GM19351 (cell line): ENCODE measurements at regions not wholly inside any gene's neighbourhood (a gene's known extent, or its start where the extent isn't known, plus 50 kb on each side); places are given as distances from the start of the nearest gene placed in this dataset.

ENCODE experiments used
- ATAC-seq: cut with Tn5 transposase; IDR thresholded peaks from one replicate; pipeline ENCODE4 v1.9.1; 2021; ENCODE audit warnings: mild to moderate bottlenecking, moderate library complexity; ENCODE audit not compliant: unreplicated experiment

DNA sequence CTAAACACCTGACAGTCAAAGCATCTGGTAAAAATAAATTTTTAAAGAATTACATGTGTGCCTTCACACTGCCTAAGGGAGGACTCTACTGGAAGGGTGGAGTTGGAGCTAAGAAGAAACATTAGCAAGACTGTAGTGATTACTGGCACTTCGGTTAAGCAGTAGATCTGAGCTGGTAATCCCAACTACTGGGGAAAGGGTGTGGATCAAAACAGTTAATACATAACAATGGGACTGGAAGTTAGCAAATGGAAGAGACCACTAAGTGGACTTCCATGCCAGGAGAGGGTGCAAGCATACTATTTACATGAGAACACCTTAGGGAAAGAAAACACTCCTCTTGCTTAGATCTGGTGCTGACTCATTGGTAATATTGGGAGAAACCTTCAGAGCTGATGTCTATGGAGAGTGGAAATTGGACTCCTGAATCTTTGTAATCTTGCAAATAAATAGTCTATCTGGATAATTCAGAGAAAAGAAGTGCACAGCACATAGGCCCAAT is 519.6 kb upstream of the LINC00305 start:
- ATAC-seq: no peak

- ATAC-seq: no peak
These were observed 514.2 kb upstream of the LINC00305 start for GRCh38 chr18:64663086-64663485.

DNA sequence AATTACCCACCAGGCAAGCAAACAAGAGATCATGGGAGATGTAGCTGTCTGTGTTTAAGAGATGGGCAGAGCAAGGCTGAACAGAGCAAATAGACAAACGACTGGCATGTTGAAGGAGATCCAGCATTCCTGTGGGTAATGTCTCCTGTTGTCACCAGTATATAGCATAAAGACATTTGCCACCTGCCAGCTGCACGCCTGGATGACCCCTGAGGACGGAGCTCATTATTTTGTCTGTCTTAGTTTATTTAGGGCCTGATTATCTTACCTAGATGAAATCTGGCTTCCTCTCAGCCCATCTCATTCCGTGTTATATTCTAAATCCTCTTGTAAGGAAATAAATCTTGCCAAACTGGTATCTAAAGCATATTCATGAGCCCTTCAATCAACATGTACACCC is 510.3 kb upstream of the LINC00305 start:
- ATAC-seq: no peak

DNA sequence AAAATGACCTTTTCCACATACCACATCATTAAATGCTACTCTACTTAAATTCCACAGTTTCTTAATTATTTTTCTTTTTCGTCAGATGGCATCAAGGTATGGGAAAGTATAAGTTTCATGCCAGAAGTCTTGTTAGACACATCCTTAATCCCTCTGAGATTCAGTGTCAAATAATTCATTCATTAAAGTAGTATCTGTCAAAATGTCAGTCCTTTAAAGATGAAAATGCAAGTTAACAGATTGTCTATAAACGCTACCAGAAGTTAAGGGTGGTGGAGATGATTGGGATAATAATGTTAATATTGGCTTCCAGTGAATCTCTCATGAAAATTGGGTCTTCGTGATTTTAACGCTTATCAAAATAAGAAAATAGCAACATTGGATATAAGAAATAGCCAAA is 504.2 kb upstream of the LINC00305 start:
- ATAC-seq: no peak

DNA sequence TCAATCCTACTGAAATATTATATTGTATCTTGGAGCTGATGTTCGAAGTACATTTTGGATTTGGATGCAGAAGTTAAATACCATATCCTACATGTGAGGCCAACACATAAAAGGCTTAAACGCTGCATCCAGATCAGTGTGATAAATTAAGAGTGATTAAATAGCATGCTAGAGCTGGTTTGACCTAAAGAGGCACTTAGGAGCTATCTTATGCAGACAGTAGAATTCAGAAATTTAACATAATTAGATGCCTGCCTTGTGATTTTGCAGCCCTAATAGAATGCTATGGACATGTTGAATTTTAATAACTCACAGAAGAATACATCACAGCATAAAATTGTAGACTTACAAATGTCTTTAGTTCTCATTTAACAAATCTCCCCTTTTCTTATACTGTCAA is 501.2 kb upstream of the LINC00305 start:
- no peak for ATAC-seq

DNA sequence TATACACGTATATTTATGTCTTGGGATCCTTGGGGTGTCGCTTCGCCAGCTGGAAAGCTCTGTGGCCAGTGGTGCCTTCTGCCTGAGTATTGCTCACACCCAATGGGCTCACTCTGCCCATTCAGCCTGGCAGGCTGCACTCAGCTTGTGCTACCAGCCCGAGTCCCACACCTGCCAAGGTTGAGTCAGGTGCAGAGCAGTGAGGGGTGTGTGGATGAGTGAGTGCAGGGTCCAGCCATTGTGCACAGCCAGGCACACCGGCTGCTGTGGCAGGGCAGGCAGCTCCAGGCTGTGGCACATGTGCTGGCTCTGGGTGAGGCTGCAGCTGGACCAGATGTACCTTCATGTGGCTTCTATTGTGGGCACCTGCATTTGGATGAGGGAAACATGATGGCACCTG is 496.9 kb upstream of the LINC00305 start:
- ATAC-seq: no peak

GRCh38 chr18:64639536-64639935 is 490.6 kb upstream of the LINC00305 start:
- no peak for ATAC-seq

GRCh38 chr18:64620971-64621560 is 472.2 kb upstream of the LINC00305 start:
- ATAC-seq: no peak

DNA sequence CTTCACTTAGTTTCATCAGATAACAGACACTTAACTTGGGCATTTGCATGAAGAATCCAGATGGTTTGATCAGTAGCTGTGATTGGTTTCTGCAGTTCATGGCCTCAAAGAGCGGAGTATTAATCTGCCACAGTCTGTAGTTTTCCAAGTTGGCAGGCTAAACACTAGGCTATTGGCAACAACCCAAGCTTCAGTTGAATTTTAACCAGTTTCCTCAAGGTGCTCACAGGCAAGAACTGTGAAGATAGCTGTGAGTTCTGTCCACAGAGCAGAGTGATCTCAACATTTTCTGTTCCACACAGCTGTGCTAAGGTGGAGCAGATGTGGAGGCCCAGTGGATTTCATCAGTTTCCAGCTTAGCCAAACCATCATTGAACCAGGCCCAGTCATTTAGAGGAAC is 469.5 kb upstream of the LINC00305 start:
- no peak for ATAC-seq

- ATAC-seq: no peak
These were observed 466.1 kb upstream of the LINC00305 start for GRCh38 chr18:64615021-64615420.

GRCh38 chr18:64614446-64614845 is 465.6 kb upstream of the LINC00305 start:
- ATAC-seq: no peak

- ATAC-seq: no peak
These were observed 443.4 kb upstream of the LINC00305 start for GRCh38 chr18:64592246-64592645.

DNA sequence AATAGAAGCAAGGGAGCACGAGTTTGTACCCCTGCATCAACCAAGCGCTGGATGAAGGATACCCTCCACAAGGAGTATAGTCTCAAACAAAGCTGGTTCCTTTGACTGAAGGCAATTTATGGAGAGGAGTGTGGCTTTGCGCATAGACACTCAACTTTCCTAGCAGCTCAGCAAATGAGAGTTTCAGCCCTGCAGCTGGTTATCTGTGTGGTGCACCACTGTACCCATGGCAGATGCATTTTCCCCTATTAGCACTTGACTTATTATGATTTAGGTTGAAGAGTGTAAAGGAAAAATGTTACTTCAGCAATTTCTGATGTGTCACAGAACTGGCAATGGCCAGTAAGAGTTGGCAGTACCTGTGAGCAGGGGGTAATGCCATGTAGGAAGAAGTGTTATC is 440.1 kb upstream of the LINC00305 start:
- no peak for ATAC-seq

DNA sequence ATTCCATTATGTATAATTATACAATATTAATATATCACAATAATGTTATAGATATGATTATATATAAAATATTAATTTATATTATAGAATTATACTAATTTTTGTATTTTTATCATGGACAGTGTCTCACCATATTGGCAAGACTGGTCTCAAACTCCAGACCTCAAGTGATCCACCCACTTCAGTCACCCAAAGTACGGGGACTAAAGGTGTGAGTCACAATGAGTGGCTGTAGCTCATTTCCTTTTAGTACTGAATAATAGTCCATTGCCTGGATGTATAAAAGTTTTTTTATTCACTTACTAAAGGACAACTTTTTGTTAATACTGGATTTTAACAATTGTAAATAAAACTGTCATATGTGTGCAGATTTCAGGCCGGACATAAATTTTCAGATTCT is 417.6 kb upstream of the LINC00305 start:
- no peak for ATAC-seq

GRCh38 chr18:64562651-64563050 is 413.8 kb upstream of the LINC00305 start:
- ATAC-seq: no peak

- no peak for ATAC-seq
These were observed 397.6 kb upstream of the LINC00305 start for GRCh38 chr18:64546451-64546850.

- ATAC-seq: no peak
These were observed 391.0 kb upstream of the LINC00305 start for GRCh38 chr18:64539847-64540246.

GRCh38 chr18:64528646-64529045 is 379.8 kb upstream of the LINC00305 start:
- no peak for ATAC-seq

- no peak for ATAC-seq
These were observed 370.3 kb upstream of the LINC00305 start for GRCh38 chr18:64519201-64519600.

DNA sequence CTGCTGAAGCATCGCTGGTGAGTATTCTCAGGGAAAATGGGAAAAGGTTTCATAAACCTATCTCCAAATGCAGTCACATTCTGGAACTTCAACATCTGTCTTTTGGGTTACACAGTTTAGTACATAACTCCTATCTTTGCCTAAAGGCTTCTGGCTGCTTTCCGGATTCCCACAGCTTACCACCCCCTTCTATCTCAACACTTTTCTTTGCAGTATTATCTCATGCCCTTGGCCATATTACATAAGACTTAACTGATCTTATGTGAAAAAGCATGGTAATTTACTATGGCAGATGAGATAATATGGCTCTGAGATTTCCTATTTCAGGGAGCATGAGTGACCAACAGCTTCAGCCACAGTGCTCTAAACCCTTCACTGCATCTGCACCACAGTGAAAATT is 369.3 kb upstream of the LINC00305 start:
- no peak for ATAC-seq

GRCh38 chr18:64513401-64513800 is 364.5 kb upstream of the LINC00305 start:
- no peak for ATAC-seq

DNA sequence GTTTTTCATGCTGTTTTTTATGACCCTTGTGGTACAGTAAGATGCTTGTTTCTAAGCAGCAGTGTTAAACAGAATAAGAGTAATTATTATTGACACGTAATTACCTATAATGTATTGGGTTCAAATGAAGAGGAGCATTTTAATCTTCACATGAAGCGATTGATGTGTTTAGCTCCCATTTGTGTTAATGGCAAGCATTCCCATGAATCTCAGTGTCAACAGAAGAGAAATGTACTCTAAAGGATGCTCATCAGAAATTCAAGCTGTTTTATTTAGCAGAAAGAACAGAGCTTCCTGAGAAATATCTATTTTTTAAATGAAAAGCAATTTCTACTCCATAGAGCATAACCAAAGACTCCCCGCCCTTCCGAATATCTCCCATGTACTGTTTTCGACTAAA is 341.3 kb upstream of the LINC00305 start:
- ATAC-seq: no peak

GRCh38 chr18:64488698-64489097 is 339.8 kb upstream of the LINC00305 start:
- ATAC-seq: no peak
